SH-SY5Y (cell line): ENCODE measurements at regions not wholly inside any gene's neighbourhood (a gene's known extent, or its start where the extent isn't known, plus 50 kb on each side); places are given as distances from the start of the nearest gene placed in this dataset.

Experiments
- GATA2 ChIP-seq: IDR thresholded peaks from 2 replicates; pipeline ENCODE4 v1.6.1; 2011; ENCODE audit warnings: mild to moderate bottlenecking, low read depth, low read length
- GATA3 ChIP-seq: IDR thresholded peaks from 2 replicates; pipeline ENCODE4 v1.6.1; 2011; ENCODE audit warnings: low read depth, mild to moderate bottlenecking, low read length, moderate library complexity

- TF ChIP-seq GATA2 (no peak), GATA3 (no peak)
Observed at GRCh38 chr1:200266871-200267270, 143.0 kb downstream of the ZNF281 start.
